Gastrocnemius medialis (tissue), 4 donors: ENCODE measurements at regions not wholly inside any gene's neighbourhood (a gene's known extent, or its start where the extent isn't known, plus 50 kb on each side); places are given as distances from the start of the nearest gene placed in this dataset.

Experiments used
- POLR2A ChIP-seq, 2 donors: fragments of 450-650 bp; IDR thresholded peaks; one replicate each; pipeline ENCODE4 v1.6.1; 2017; ENCODE audit warnings: antibody characterized with exemption in 2 of 2, mild to moderate bottlenecking in 2 of 2, moderate library complexity in 2 of 2
- TF ChIP-seq, protein P1 (sequence below), 5 experiments: fragments of 450-650 bp in 3 of 5; fragments of 200-600 bp in 2 of 5; sonication (generic) in 2 of 5; IDR thresholded peaks in 4 of 5; conservative IDR thresholded peaks in 1 of 5; 1 replicate in 4 of 5; 2 replicates in 1 of 5; pipeline ENCODE4 v1.5.1; 2016 to 2019; ENCODE audit warnings: antibody characterized with exemption in 5 of 5, mild to moderate bottlenecking in 3 of 5, moderate library complexity in 3 of 5

DNA sequence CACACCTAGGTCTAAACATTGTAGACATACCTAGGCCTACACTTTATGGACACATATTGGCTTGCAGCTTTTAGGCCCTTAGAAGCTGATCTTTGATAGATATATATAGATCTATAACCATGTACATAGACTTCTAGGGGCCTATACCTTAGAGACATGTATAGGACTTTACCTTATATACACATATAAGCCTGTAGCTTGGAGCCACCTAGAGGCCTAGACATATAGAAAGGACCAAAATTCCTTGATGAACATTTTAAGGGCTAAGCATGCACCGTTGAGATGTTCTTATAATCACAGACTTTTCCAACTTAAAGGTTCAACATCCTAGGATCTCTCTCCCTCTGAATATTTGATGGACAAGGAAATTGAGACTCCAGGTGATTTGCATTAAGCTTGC lies 371.7 kb upstream of the SASH1 start:
- TF ChIP-seq, protein P1, sequence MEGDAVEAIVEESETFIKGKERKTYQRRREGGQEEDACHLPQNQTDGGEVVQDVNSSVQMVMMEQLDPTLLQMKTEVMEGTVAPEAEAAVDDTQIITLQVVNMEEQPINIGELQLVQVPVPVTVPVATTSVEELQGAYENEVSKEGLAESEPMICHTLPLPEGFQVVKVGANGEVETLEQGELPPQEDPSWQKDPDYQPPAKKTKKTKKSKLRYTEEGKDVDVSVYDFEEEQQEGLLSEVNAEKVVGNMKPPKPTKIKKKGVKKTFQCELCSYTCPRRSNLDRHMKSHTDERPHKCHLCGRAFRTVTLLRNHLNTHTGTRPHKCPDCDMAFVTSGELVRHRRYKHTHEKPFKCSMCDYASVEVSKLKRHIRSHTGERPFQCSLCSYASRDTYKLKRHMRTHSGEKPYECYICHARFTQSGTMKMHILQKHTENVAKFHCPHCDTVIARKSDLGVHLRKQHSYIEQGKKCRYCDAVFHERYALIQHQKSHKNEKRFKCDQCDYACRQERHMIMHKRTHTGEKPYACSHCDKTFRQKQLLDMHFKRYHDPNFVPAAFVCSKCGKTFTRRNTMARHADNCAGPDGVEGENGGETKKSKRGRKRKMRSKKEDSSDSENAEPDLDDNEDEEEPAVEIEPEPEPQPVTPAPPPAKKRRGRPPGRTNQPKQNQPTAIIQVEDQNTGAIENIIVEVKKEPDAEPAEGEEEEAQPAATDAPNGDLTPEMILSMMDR (IDR thresholded peaks at IDR 0.05 in 4 of 5, conservative IDR thresholded peaks at IDR 0.05 in 1 of 5): no peak
- TF ChIP-seq POLR2A (IDR thresholded peaks at IDR 0.05): no peak
